ENCODE measurements at regions not wholly inside any gene's neighbourhood (a gene's known extent, or its start where the extent isn't known, plus 50 kb on each side); places are given as distances from the start of the nearest gene placed in this dataset.

DNA sequence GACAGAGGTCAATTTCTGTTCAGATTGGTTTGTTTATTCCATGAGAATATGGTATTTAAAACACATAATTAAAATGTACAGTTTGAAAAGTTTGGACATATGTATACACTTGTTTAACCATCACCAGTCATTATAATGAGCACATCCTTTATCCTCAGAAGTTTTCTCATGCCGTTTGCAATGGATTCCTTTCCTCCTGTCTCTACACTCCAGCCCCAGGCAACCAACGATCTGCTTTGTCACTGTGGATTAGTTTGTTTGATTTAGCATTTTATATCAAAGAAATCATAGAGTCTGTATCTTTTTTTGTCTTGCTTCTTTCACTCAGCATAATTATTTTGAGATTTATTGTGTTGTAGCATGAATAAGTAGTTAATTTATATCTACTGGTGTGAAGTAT lies 243.0 kb upstream of the TRAM1L1 start:
- TF ChIP-seq, protein P1, sequence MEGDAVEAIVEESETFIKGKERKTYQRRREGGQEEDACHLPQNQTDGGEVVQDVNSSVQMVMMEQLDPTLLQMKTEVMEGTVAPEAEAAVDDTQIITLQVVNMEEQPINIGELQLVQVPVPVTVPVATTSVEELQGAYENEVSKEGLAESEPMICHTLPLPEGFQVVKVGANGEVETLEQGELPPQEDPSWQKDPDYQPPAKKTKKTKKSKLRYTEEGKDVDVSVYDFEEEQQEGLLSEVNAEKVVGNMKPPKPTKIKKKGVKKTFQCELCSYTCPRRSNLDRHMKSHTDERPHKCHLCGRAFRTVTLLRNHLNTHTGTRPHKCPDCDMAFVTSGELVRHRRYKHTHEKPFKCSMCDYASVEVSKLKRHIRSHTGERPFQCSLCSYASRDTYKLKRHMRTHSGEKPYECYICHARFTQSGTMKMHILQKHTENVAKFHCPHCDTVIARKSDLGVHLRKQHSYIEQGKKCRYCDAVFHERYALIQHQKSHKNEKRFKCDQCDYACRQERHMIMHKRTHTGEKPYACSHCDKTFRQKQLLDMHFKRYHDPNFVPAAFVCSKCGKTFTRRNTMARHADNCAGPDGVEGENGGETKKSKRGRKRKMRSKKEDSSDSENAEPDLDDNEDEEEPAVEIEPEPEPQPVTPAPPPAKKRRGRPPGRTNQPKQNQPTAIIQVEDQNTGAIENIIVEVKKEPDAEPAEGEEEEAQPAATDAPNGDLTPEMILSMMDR (conservative IDR thresholded peaks at IDR 0.05; ENCODE audit: low read depth, low read length), result no peak
- TF ChIP-seq EZH2phosphoT487 (IDR thresholded peaks at IDR 0.05; ENCODE audit: borderline replicate concordance, low read length) (no peak), EZH2 (IDR thresholded peaks at IDR 0.05; ENCODE audit: low read length, unreplicated experiment) (no peak)

Data from PC-3 (cell line).